Activated naive CD8-positive, alpha-beta T cell treated with anti-CD3 and anti-CD28 coated beads, Interleukin-2, amount 10 ng/mL, durations not matched to agents 7 days and 5 days (primary cell): ENCODE measurements at regions not wholly inside any gene's neighbourhood (a gene's known extent, or its start where the extent isn't known, plus 50 kb on each side); places are given as distances from the start of the nearest gene placed in this dataset.

Experiments
- ATAC-seq: fragments of 150-1000 bp; cut with Tn5 transposase; one replicate; pipeline ENCODE4 v1.10.0; 2021; ENCODE audit warnings: low read depth, moderate library complexity
- POLR2A ChIA-PET: fragments of 350-600 bp; sonication (Branson Sonifier 250); formaldehyde crosslinking; loops from one replicate; lab custom pipeline; 2021; ENCODE audit warnings: antibody characterized with exemption; lab: Charles Lee
- DNase-seq: peaks from one replicate; pipeline ENCODE4 v3.0.0; 2021
- H3K27ac Mint-ChIP-seq: one replicate; pipeline ENCODE4 v1.8.0; 2022; ENCODE audit warnings: mild to moderate bottlenecking, mixed read lengths
- H3K27me3 Mint-ChIP-seq: one replicate; pipeline ENCODE4 v1.8.0; 2022; ENCODE audit warnings: mild to moderate bottlenecking, moderate library complexity, mixed read lengths
- H3K36me3 Mint-ChIP-seq: one replicate; pipeline ENCODE4 v1.8.0; 2021; ENCODE audit warnings: mild to moderate bottlenecking, mixed read lengths
- H3K4me1 Mint-ChIP-seq: one replicate; pipeline ENCODE4 v1.8.0; 2021; ENCODE audit warnings: mixed read lengths
- H3K4me3 Mint-ChIP-seq: one replicate; pipeline ENCODE4 v1.8.0; 2022; ENCODE audit warnings: mild to moderate bottlenecking, moderate library complexity, mixed read lengths
- H3K9me3 Mint-ChIP-seq: one replicate; pipeline ENCODE4 v1.8.0; 2021; ENCODE audit warnings: mixed read lengths

GRCh38 chr10:2955064-2955463 lies 112.3 kb upstream of the PFKP start:
- Mint-ChIP-seq H3K27ac (no peak overlapping the region), H3K27me3 (no peaks in the 10 kb centered on the region), H3K36me3 (no peaks in the 10 kb centered on the region), H3K4me1 (no peaks in the 10 kb centered on the region), H3K9me3 (peaks cover 2% of the 10 kb centered on the region), H3K4me3 (no peak overlapping the region)
- DNase-seq = no peak
- no peak for ATAC-seq
- POLR2A ChIA-PET = no interaction called here

GRCh38 chr10:2953495-2953894 lies 113.9 kb upstream of the PFKP start:
- ATAC-seq (no peak), DNase-seq (no peak)
- Mint-ChIP-seq H3K9me3 (peaks cover 2% of the 10 kb centered on the region), H3K27me3 (peaks cover 2% of the 10 kb centered on the region), H3K4me1 (no peaks in the 10 kb centered on the region), H3K27ac (no peak overlapping the region), H3K4me3 (no peak overlapping the region), H3K36me3 (no peaks in the 10 kb centered on the region)
- POLR2A ChIA-PET = no interaction called here

- Mint-ChIP-seq H3K27me3 (peaks cover 2% of the 10 kb centered on the region), H3K36me3 (no peaks in the 10 kb centered on the region), H3K27ac (no peak overlapping the region), H3K4me1 (no peaks in the 10 kb centered on the region), H3K9me3 (peaks cover 2% of the 10 kb centered on the region), H3K4me3 (no peak overlapping the region)
- POLR2A ChIA-PET = no interaction called here
- DNase-seq (no peak), ATAC-seq (no peak)
These were observed 116.0 kb upstream of the PFKP start for GRCh38 chr10:2951235-2951835.

GRCh38 chr10:2950546-2950945 lies 116.8 kb upstream of the PFKP start:
- H3K9me3 Mint-ChIP-seq = peaks cover 2% of the 10 kb centered on the region
- H3K27ac Mint-ChIP-seq = no peak overlapping the region
- no peaks in the 10 kb centered on the region for H3K36me3 Mint-ChIP-seq
- H3K4me1 Mint-ChIP-seq = no peaks in the 10 kb centered on the region
- DNase-seq (no peak), ATAC-seq (no peak)
- H3K27me3 Mint-ChIP-seq = peaks cover 2% of the 10 kb centered on the region
- no peak overlapping the region for H3K4me3 Mint-ChIP-seq
- POLR2A ChIA-PET = no interaction called here

GRCh38 chr10:2949948-2950354 lies 117.4 kb upstream of the PFKP start:
- Mint-ChIP-seq H3K27me3 (peaks cover 2% of the 10 kb centered on the region), H3K4me1 (no peaks in the 10 kb centered on the region), H3K4me3 (no peak overlapping the region), H3K36me3 (no peaks in the 10 kb centered on the region), H3K9me3 (no peaks in the 10 kb centered on the region), H3K27ac (no peak overlapping the region)
- ATAC-seq (no peak), DNase-seq (no peak)
- POLR2A ChIA-PET = no interaction called here

GRCh38 chr10:2949221-2949947 lies 118.0 kb upstream of the PFKP start:
- DNase-seq (no peak), ATAC-seq (no peak)
- POLR2A ChIA-PET = no interaction called here
- Mint-ChIP-seq H3K4me1 (no peaks in the 10 kb centered on the region), H3K9me3 (no peaks in the 10 kb centered on the region), H3K36me3 (no peaks in the 10 kb centered on the region), H3K27ac (no peak overlapping the region), H3K27me3 (peaks cover 2% of the 10 kb centered on the region), H3K4me3 (no peak overlapping the region)

- Mint-ChIP-seq H3K4me1 (no peaks in the 10 kb centered on the region), H3K27ac (no peak overlapping the region), H3K36me3 (no peaks in the 10 kb centered on the region), H3K4me3 (no peak overlapping the region), H3K9me3 (no peaks in the 10 kb centered on the region), H3K27me3 (peaks cover 2% of the 10 kb centered on the region)
- ATAC-seq (no peak), DNase-seq (no peak)
- POLR2A ChIA-PET = no interaction called here
These were observed 119.1 kb upstream of the PFKP start for GRCh38 chr10:2948127-2948854.

- POLR2A ChIA-PET = no interaction called here
- H3K27ac Mint-ChIP-seq = no peak overlapping the region
- H3K4me1 Mint-ChIP-seq = no peaks in the 10 kb centered on the region
- H3K4me3 Mint-ChIP-seq = no peak overlapping the region
- H3K27me3 Mint-ChIP-seq = peaks cover 4% of the 10 kb centered on the region
- DNase-seq = no peak
- H3K36me3 Mint-ChIP-seq = no peaks in the 10 kb centered on the region
- ATAC-seq = no peak
- no peaks in the 10 kb centered on the region for H3K9me3 Mint-ChIP-seq
These were observed 122.6 kb upstream of the PFKP start for GRCh38 chr10:2944788-2945187.

GRCh38 chr10:2943932-2944614 lies 123.3 kb upstream of the PFKP start:
- POLR2A ChIA-PET = no interaction called here
- Mint-ChIP-seq H3K4me3 (no peak overlapping the region), H3K27ac (no peak overlapping the region), H3K27me3 (peaks cover 7% of the 10 kb centered on the region), H3K9me3 (no peaks in the 10 kb centered on the region), H3K4me1 (no peaks in the 10 kb centered on the region), H3K36me3 (no peaks in the 10 kb centered on the region)
- DNase-seq = no peak
- ATAC-seq = no peak

- POLR2A ChIA-PET = no interaction called here
- H3K27me3 Mint-ChIP-seq = peaks cover 5% of the 10 kb centered on the region
- H3K4me3 Mint-ChIP-seq = no peak overlapping the region
- no peak for DNase-seq
- H3K9me3 Mint-ChIP-seq = no peaks in the 10 kb centered on the region
- H3K36me3 Mint-ChIP-seq = no peaks in the 10 kb centered on the region
- no peaks in the 10 kb centered on the region for H3K4me1 Mint-ChIP-seq
- H3K27ac Mint-ChIP-seq = no peak overlapping the region
- no peak for ATAC-seq
These were observed 124.4 kb upstream of the PFKP start for GRCh38 chr10:2942938-2943337.

GRCh38 chr10:2938869-2939268 lies 128.5 kb upstream of the PFKP start:
- ATAC-seq (no peak), DNase-seq (no peak)
- Mint-ChIP-seq H3K4me3 (no peak overlapping the region), H3K27ac (no peak overlapping the region), H3K4me1 (no peaks in the 10 kb centered on the region), H3K9me3 (no peaks in the 10 kb centered on the region), H3K36me3 (no peaks in the 10 kb centered on the region), H3K27me3 (peaks cover 5% of the 10 kb centered on the region)
- POLR2A ChIA-PET = no interaction called here

GRCh38 chr10:2936816-2937215 lies 130.5 kb upstream of the PFKP start:
- no peaks in the 10 kb centered on the region for H3K4me1 Mint-ChIP-seq
- H3K4me3 Mint-ChIP-seq = no peak overlapping the region
- no peak overlapping the region for H3K27ac Mint-ChIP-seq
- ATAC-seq (no peak), DNase-seq (no peak)
- POLR2A ChIA-PET = no interaction called here
- H3K36me3 Mint-ChIP-seq = no peaks in the 10 kb centered on the region
- no peaks in the 10 kb centered on the region for H3K9me3 Mint-ChIP-seq
- peaks cover 5% of the 10 kb centered on the region for H3K27me3 Mint-ChIP-seq

- H3K27me3 Mint-ChIP-seq = peaks cover 5% of the 10 kb centered on the region
- no peak for DNase-seq
- H3K4me3 Mint-ChIP-seq = no peak overlapping the region
- H3K9me3 Mint-ChIP-seq = no peaks in the 10 kb centered on the region
- POLR2A ChIA-PET = no interaction called here
- ATAC-seq = no peak
- no peaks in the 10 kb centered on the region for H3K36me3 Mint-ChIP-seq
- no peak overlapping the region for H3K27ac Mint-ChIP-seq
- H3K4me1 Mint-ChIP-seq = no peaks in the 10 kb centered on the region
These were observed 131.5 kb upstream of the PFKP start for GRCh38 chr10:2935647-2936386.
